ENCODE measurements at regions not wholly inside any gene's neighbourhood (a gene's known extent, or its start where the extent isn't known, plus 50 kb on each side); places are given as distances from the start of the nearest gene placed in this dataset.

DNA sequence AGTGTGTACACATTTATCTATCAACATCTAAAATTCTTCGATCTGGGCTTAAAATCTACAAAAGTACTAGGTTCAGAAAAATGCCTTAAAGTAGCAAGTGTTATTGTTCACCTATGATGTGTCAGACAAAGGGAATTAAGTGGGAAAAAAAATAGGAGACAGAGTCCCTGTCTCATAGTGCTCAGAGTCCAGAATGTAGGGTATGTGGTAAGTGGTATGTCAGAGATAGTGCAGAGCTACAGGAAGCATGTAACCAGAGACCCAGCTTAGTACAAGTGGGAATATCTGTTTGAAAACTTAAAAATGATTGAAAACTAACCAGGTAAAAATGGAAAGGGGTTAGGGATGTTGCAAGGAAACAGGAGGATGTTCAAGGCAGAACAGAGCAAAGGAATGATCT is 482.8 kb downstream of the ELAVL2 start:
- TF ChIP-seq, protein P1, sequence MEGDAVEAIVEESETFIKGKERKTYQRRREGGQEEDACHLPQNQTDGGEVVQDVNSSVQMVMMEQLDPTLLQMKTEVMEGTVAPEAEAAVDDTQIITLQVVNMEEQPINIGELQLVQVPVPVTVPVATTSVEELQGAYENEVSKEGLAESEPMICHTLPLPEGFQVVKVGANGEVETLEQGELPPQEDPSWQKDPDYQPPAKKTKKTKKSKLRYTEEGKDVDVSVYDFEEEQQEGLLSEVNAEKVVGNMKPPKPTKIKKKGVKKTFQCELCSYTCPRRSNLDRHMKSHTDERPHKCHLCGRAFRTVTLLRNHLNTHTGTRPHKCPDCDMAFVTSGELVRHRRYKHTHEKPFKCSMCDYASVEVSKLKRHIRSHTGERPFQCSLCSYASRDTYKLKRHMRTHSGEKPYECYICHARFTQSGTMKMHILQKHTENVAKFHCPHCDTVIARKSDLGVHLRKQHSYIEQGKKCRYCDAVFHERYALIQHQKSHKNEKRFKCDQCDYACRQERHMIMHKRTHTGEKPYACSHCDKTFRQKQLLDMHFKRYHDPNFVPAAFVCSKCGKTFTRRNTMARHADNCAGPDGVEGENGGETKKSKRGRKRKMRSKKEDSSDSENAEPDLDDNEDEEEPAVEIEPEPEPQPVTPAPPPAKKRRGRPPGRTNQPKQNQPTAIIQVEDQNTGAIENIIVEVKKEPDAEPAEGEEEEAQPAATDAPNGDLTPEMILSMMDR (IDR thresholded peaks at IDR 0.05; ENCODE audit: insufficient read depth, low read length): no peak
- no peak overlapping the region for H3K4me3 ChIP-seq (ENCODE audit: low read depth, low read length)
- DNase-seq (ENCODE audit: low read depth): no peak

DNA sequence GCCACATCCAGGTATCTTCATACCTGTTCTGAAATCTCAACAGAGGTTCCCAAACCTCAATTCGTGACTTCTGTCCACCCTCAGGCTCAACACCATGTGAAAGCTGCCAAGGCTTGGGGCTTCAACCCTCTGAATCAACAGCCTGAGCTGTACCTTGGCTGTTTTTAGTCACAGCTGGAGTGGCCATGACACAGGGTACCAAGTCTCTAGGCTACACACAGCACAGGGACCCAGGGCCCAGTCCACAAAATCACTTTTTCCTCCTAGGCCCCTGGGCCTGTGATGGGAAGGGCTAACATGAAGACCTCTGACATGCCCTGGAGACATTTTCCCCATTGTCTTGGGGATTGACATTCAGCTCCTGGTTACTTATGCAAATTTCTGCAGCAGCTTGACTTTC is 464.9 kb downstream of the ELAVL2 start:
- TF ChIP-seq, protein P1 (IDR thresholded peaks at IDR 0.05; ENCODE audit: insufficient read depth, low read length): no peak
- DNase-seq (ENCODE audit: low read depth): no peak
- H3K4me3 ChIP-seq (ENCODE audit: low read depth, low read length): no peak overlapping the region

DNA sequence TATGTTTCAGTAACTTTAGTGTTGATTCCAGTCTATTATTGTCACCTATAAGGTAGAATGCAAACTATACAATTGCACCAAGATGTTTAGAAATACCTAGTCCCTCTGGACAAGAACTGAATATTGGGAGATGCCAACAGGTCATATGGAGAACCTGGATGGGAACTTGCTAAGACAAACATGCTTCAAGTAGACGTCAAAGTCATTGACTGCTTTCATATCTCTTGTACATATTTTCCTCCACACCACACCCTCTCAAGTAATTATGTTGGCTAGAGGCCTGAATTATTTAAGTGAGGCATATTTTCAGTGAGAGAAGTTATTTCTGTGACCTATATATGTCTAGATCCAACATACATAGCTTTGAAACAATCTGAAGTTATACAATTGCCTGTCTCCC is 453.3 kb downstream of the ELAVL2 start:
- no peak overlapping the region for H3K4me3 ChIP-seq (ENCODE audit: low read depth, low read length)
- DNase-seq (ENCODE audit: low read depth): no peak
- TF ChIP-seq, protein P1 (IDR thresholded peaks at IDR 0.05; ENCODE audit: insufficient read depth, low read length): no peak

DNA sequence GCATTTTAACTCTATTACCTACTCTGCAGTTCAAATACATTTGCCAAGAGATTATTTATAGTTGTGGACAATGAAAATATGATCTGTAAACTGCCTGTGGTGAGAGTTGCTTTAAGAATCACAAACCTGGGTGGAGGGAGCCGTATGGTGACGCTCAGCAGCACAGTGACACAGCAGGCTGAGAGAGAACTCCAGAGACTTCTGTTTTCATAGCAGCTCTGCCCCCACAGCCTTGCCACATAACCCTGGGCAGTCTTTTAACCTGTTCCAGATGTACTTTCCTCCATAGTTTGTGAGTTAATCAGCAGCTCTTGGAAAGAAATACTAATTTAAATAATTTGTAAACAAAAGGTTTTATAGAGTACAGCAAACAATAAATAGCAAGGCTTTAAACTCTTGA is 450.5 kb downstream of the ELAVL2 start:
- peak; percentile 44 for DNase-seq (ENCODE audit: low read depth)
- TF ChIP-seq, protein P1 (IDR thresholded peaks at IDR 0.05; ENCODE audit: insufficient read depth, low read length): no peak
- no peak overlapping the region for H3K4me3 ChIP-seq (ENCODE audit: low read depth, low read length)

DNA sequence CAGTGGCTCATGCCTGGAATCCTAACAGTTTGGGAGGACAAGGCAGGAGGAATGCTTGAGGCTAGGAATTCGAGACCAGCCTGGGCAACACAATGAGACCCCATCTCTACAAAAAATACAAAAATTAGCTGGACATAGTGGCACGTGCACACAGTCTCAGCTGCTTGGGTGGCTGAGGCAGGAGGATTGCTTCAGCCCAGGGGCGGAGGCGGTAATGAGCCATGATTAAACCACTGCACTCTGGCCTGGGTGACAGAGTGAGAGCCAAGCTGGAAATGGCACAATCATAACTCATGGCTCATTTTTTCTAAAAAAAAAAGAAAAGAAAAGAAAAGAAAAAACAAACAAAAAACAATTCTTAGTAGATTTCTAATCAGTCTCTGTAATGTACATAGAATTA is 446.2 kb downstream of the ELAVL2 start:
- peak; percentile 12 for DNase-seq (ENCODE audit: low read depth)

DNA sequence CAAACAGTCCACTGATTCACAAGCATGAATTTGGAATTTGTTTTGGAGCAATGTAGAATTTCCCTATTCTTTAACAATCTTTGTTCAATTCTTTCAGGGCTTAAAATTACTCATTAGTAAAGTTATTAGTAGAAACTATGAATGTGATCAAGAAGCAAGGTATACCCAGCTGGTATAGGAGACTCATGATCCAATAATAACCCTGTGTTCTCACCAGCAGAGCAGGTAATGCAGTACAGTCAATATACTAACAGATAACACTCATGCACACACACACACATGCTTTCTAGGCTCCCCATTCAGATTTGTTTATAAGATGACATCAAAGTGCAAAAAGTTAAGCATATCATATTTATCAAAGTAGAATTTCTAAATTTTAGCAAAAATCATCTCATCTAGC is 445.2 kb downstream of the ELAVL2 start:
- H3K4me3 ChIP-seq (ENCODE audit: low read depth, low read length): no peak overlapping the region
- DNase-seq (ENCODE audit: low read depth): no peak
- TF ChIP-seq, protein P1 (IDR thresholded peaks at IDR 0.05; ENCODE audit: insufficient read depth, low read length): no peak

More for the DNA sequence above, 446.2 kb downstream of the ELAVL2 start:
- TF ChIP-seq, protein P1 (IDR thresholded peaks at IDR 0.05; ENCODE audit: insufficient read depth, low read length): no peak
- no peak overlapping the region for H3K4me3 ChIP-seq (ENCODE audit: low read depth, low read length)

DNA sequence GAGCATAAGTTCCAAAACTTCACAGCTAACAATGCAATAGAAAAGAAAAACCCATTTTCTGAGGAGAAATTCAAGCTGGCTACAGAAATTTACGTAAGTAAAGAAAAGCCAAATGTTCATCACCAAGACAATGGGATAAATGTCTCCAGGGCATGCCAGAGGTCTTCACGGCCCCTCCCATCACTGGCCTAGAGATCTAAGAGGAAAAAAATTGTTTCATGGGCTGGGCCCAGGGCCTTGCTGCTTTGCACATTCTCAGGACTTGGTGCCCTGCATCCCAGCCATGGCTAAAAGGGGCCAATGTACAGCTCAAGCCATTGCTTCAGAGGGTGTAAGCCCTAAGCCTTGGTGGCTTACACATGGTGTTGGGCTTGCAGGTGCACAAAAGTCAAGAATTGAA is 443.6 kb downstream of the ELAVL2 start:
- no peak overlapping the region for H3K4me3 ChIP-seq (ENCODE audit: low read depth, low read length)
- TF ChIP-seq, protein P1 (IDR thresholded peaks at IDR 0.05; ENCODE audit: insufficient read depth, low read length): no peak
- DNase-seq (ENCODE audit: low read depth): no peak

Data from fibroblast of the aortic adventitia (primary cell).